Non-pigmented ciliary epithelial cell (primary cell): ENCODE measurements at regions not wholly inside any gene's neighbourhood (a gene's known extent, or its start where the extent isn't known, plus 50 kb on each side); places are given as distances from the start of the nearest gene placed in this dataset.
A peak's percentile ranks its signal among the peaks of the same experiment; 100 is the strongest.

Experiments
- DNase-seq: peaks from one replicate; pipeline ENCODE4 v3.0.0-alpha.2; 2010; ENCODE audit warnings: low read depth

DNA sequence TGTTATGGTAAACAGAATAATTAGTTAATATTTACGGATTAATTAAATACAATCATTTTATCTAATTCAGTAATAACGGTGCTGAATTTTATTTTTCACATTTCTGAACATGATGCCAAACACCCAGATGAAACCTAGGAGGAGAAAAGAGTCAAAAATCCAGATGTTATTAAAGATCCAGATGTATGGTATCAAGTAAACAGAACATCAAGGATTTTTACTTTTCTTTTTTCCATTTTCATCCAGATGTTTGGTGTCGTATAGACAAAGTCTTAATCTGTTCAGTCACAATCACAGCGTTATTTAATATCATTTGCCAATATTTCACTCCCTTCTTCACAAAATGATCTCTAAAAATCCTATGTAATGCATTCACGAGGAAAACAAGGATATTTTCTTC, 64.0 kb upstream of the NR2F2 start:
- DNase-seq: no peak

GRCh38 chr15:96267463-96267862, 63.0 kb upstream of the NR2F2 start:
- no peak for DNase-seq

DNA sequence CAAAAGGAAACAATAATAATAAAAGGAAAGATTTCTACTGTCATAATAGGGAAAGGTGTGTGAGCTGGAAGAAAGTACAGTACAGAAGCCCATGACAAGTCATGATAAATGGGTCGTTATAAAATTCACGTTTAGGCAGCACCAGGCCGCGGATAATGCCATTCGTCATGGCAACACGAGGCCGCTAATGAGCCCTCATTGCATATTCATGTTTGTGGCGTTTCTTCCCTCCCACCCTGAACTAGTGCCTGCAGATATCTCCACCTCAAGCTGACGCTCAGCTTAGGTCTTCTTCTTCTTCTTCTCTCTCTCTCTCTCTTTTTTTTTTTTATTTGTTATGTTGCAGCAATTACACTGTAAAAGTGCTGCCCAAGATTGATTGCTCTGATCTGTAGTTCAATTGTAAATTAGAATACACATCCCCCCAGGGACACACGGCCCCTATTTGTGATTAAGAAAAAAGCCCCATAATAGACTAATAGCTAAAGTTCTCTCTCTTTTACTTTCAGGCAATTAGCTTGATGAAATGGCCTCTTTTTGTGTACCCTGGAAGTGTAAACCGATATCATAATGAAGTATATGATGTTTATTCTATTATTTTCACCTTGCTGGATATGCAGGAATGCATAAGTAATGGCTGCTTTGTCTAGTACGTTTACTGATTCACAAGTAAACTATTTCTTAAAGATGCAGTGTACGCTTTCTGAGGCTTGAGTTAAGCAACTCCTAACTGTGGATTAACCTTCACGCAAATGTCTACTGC, 61.9 kb upstream of the NR2F2 start:
- DNase-seq: peak; percentile 57

- no peak for DNase-seq
Observed at GRCh38 chr15:96270581-96271172, 59.8 kb upstream of the NR2F2 start.

GRCh38 chr15:96272427-96272826, 58.1 kb upstream of the NR2F2 start:
- DNase-seq: no peak

DNA sequence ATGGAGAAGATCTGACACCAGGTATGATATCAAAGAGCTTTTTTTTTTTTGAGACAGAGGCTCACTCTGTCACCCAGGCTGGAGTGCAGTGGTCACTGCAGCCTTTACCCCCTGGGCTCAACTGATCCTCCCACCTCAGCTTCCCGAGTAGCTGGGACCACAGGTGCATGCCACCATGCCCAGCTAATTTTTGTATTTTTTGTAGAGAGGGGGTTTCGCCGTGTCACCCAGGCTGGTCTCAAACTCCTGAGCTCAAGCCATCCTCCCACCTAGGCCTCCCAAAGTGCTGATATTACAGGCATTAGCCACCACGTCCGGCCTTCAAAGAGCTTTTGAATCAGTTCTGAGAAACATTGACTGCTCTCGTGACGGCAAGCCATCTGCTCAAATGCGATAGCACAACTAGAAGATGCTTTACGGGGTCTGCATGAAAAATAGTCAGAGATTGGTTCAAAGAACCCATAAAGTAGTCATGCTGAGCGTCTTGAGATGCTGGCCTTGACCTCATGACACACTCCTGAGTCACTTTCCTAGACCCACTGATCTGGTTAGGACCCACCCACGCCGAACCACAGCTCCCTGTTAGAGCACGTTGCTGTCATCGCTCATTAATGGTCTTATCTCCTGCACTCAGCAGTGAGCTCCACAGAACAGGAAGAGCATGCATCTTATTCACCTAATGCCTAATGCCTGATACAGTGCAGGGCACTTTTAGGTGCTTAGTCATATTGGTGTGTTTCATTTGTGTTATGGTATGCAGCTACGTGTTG, 57.0 kb upstream of the NR2F2 start:
- DNase-seq: peak; percentile 100

- no peak for DNase-seq
Observed at GRCh38 chr15:96274087-96274440, 56.4 kb upstream of the NR2F2 start.

DNA sequence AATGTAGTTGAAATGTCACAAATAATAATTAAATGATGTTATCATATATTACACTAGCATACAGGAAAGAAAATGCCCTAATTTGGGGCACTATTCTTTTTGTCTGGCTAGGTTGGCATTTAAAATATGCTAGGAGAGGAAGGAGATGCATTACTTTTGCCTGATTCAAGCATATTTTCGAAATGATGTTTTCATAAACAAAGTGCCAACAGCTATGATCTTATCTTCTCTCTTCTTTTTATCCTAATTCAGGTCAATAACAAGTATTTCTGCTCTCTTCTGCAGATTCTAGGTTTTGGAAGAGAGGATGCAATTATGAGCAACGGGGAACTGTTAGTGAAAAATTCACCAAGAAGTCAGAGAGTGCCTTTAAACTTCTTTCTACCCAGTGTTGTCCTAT, 55.8 kb upstream of the NR2F2 start:
- no peak for DNase-seq

- DNase-seq: no peak
Observed at GRCh38 chr15:96276438-96277210, 53.9 kb upstream of the NR2F2 start.
